GM21526 (cell line): ENCODE measurements at regions not wholly inside any gene's neighbourhood (a gene's known extent, or its start where the extent isn't known, plus 50 kb on each side); places are given as distances from the start of the nearest gene placed in this dataset.
A peak's percentile ranks its signal among the peaks of the same experiment; 100 is the strongest.
"Not testable (repeated sequence)": the region's sequence is repeated elsewhere in the genome, so short reads cannot be mapped to it uniquely, and the experiment has no call there.

Source experiments
- ATAC-seq: cut with Tn5 transposase; IDR thresholded peaks from one replicate; pipeline ENCODE4 v1.9.1; 2021; ENCODE audit warnings: moderate library complexity; ENCODE audit not compliant: unreplicated experiment, low FRiP score

- ATAC-seq: peak; percentile 69
These were observed 186.5 kb upstream of the TMEM72 start for GRCh38 chr10:44724415-44725174.

- ATAC-seq: peak; percentile 78
These were observed 185.7 kb upstream of the TMEM72 start for GRCh38 chr10:44725404-44725803.

- ATAC-seq: no peak
These were observed 179.9 kb upstream of the TMEM72 start for GRCh38 chr10:44731283-44731682.

- no peak for ATAC-seq
These were observed 177.3 kb upstream of the TMEM72 start for GRCh38 chr10:44733501-44734488.

- peak; percentile 59 for ATAC-seq
These were observed 168.9 kb upstream of the TMEM72 start for GRCh38 chr10:44742248-44742647.

- ATAC-seq: no peak
These were observed 167.6 kb upstream of the TMEM72 start for GRCh38 chr10:44743535-44743934.

GRCh38 chr10:44745920-44746319 is 165.2 kb upstream of the TMEM72 start:
- no peak for ATAC-seq

GRCh38 chr10:44747593-44748172 is 163.5 kb upstream of the TMEM72 start:
- no peak for ATAC-seq

GRCh38 chr10:44749151-44749550 is 162.0 kb upstream of the TMEM72 start:
- ATAC-seq: no peak

- no peak for ATAC-seq
These were observed 158.4 kb upstream of the TMEM72 start for GRCh38 chr10:44752451-44753441.

GRCh38 chr10:44754355-44754754 is 156.8 kb upstream of the TMEM72 start:
- not testable (repeated sequence) for ATAC-seq

GRCh38 chr10:44755481-44755880 is 155.7 kb upstream of the TMEM72 start:
- ATAC-seq: no peak

- ATAC-seq: no peak
These were observed 154.9 kb upstream of the TMEM72 start for GRCh38 chr10:44756216-44756615.

- ATAC-seq: no peak
These were observed 153.5 kb upstream of the TMEM72 start for GRCh38 chr10:44757551-44758205.

GRCh38 chr10:44759122-44759521 is 152.0 kb upstream of the TMEM72 start:
- no peak for ATAC-seq

- ATAC-seq: no peak
These were observed 150.6 kb upstream of the TMEM72 start for GRCh38 chr10:44760513-44760912.

- no peak for ATAC-seq
These were observed 150.1 kb upstream of the TMEM72 start for GRCh38 chr10:44761076-44761475.

- ATAC-seq: no peak
These were observed 147.8 kb upstream of the TMEM72 start for GRCh38 chr10:44763331-44763730.

- no peak for ATAC-seq
These were observed 145.8 kb upstream of the TMEM72 start for GRCh38 chr10:44765299-44765698.
